ENCODE measurements at regions not wholly inside any gene's neighbourhood (a gene's known extent, or its start where the extent isn't known, plus 50 kb on each side); places are given as distances from the start of the nearest gene placed in this dataset.

DNA sequence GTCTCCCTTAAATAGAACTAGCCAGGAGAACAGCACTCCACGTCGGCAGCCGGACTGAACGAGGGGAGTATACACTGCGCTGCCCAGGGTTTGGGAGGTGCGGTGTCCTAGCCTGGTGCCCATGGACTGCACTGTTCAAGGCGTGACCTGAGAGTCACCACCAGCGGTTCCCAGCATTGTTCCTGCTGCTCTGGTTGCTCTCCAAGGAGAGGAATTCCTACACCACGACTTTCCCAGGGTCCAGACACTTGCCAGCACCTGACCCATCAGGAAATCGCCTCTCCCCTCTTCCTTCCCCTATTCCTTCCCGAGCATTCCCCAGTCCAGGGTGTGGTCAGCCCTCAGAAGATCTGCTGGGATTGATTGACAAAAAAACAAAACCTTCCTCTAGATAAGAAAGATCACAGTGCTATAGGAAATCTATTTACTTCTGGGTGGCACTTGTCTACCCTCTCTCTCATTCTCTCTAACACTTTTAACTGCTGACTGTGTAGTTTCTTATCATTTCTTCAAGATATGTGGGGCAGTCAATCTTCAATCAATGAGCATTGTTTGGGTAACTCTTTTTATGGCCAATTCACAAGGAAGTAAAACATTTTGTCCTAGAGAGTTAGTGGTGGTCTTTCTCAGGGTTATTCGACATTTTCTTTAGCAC lies 297.8 kb upstream of the ACTBL2 start:
- TF ChIP-seq, protein P1, sequence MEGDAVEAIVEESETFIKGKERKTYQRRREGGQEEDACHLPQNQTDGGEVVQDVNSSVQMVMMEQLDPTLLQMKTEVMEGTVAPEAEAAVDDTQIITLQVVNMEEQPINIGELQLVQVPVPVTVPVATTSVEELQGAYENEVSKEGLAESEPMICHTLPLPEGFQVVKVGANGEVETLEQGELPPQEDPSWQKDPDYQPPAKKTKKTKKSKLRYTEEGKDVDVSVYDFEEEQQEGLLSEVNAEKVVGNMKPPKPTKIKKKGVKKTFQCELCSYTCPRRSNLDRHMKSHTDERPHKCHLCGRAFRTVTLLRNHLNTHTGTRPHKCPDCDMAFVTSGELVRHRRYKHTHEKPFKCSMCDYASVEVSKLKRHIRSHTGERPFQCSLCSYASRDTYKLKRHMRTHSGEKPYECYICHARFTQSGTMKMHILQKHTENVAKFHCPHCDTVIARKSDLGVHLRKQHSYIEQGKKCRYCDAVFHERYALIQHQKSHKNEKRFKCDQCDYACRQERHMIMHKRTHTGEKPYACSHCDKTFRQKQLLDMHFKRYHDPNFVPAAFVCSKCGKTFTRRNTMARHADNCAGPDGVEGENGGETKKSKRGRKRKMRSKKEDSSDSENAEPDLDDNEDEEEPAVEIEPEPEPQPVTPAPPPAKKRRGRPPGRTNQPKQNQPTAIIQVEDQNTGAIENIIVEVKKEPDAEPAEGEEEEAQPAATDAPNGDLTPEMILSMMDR (IDR thresholded peaks at IDR 0.05) = no peak
- no peak for TF ChIP-seq POLR2A (IDR thresholded peaks at IDR 0.05)

Measured in ovary (tissue), 3 donors.